Peyer's patch (tissue), 4 donors: ENCODE measurements at regions not wholly inside any gene's neighbourhood (a gene's known extent, or its start where the extent isn't known, plus 50 kb on each side); places are given as distances from the start of the nearest gene placed in this dataset.

ENCODE experiments used
- DNase-seq, 3 donors: peaks; one replicate each; pipeline ENCODE4 v3.0.0-alpha.2; 2017 to 2019
- H3K27ac ChIP-seq, 4 donors: fragments of 200-600 bp; sonication (generic); one replicate each; pipeline ENCODE4 v1.5.1; 2016 to 2019
- H3K27me3 ChIP-seq, 2 donors: fragments of 200-600 bp; sonication (generic); one replicate each; pipeline ENCODE4 v1.5.1; 2019
- H3K36me3 ChIP-seq, 3 donors: fragments of 200-600 bp; sonication (generic); one replicate each; pipeline ENCODE4 v1.5.1; 2016 to 2019
- H3K4me1 ChIP-seq, 4 donors: fragments of 200-600 bp; sonication (generic); one replicate each; pipeline ENCODE4 v1.5.1; 2016 to 2019
- H3K4me3 ChIP-seq, 4 donors: fragments of 200-600 bp; sonication (generic); 1 replicate in 3 of 4; 2 replicates in 1 of 4; pipeline ENCODE4 v1.5.1; 2016 to 2019; ENCODE audit warnings: mild to moderate bottlenecking in 1 of 4
- H3K9me3 ChIP-seq, 4 donors: fragments of 200-600 bp; sonication (generic); one replicate each; pipeline ENCODE4 v1.5.1; 2016 to 2019; ENCODE audit warnings: mild to moderate bottlenecking in 1 of 4
- POLR2A ChIP-seq, 2 donors: fragments of 450-650 bp; IDR thresholded peaks; one replicate each; pipeline ENCODE4 v1.5.1; 2017; ENCODE audit warnings: antibody characterized with exemption in 2 of 2, mild to moderate bottlenecking in 2 of 2, moderate library complexity in 2 of 2
- TF ChIP-seq, protein P1 (sequence below), 6 experiments: fragments of 450-650 bp in 4 of 6; fragments of 200-600 bp in 2 of 6; sonication (generic) in 1 of 6; IDR thresholded peaks; one replicate each; pipeline ENCODE4 v1.5.1; 2017 to 2019; ENCODE audit warnings: antibody characterized with exemption in 6 of 6, mild to moderate bottlenecking in 3 of 6, moderate library complexity in 1 of 6

GRCh38 chr3:163315786-163316185 is 1762.5 kb downstream of the SI start:
- TF ChIP-seq POLR2A (IDR thresholded peaks at IDR 0.05), result no peak
- TF ChIP-seq, protein P1, sequence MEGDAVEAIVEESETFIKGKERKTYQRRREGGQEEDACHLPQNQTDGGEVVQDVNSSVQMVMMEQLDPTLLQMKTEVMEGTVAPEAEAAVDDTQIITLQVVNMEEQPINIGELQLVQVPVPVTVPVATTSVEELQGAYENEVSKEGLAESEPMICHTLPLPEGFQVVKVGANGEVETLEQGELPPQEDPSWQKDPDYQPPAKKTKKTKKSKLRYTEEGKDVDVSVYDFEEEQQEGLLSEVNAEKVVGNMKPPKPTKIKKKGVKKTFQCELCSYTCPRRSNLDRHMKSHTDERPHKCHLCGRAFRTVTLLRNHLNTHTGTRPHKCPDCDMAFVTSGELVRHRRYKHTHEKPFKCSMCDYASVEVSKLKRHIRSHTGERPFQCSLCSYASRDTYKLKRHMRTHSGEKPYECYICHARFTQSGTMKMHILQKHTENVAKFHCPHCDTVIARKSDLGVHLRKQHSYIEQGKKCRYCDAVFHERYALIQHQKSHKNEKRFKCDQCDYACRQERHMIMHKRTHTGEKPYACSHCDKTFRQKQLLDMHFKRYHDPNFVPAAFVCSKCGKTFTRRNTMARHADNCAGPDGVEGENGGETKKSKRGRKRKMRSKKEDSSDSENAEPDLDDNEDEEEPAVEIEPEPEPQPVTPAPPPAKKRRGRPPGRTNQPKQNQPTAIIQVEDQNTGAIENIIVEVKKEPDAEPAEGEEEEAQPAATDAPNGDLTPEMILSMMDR (IDR thresholded peaks at IDR 0.05), result no peak
- H3K4me3 ChIP-seq, result no peak overlapping the region
- no peak overlapping the region for H3K27ac ChIP-seq
- no peaks in the 10 kb centered on the region for H3K4me1 ChIP-seq
- no peaks in the 10 kb centered on the region for H3K36me3 ChIP-seq
- no peak for DNase-seq
- no peaks in the 10 kb centered on the region for H3K9me3 ChIP-seq
- H3K27me3 ChIP-seq, result no peaks in the 10 kb centered on the region

DNA sequence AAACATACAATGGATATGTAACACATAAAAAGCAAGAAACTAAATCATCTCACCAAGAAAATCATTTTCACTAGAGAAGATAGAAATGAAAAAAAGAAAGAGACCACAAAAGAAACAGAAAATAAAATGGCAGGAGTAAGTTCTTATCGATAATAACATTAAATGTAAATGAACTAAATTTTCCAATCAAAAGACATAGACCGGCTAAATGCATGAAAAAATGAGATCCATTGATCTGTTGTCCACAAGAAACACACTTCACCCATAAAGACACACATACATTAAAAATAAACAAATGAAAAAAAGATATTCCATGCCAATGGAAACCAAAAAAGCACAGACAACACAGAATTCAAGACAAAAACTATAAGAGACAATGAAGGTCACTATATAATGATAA is 1771.9 kb downstream of the SI start:
- H3K9me3 ChIP-seq, result no peaks in the 10 kb centered on the region
- no peak overlapping the region for H3K4me3 ChIP-seq

GRCh38 chr3:163273694-163274093 is 1777.1 kb downstream of the OTOL1 start:
- H3K9me3 ChIP-seq, result no peaks in the 10 kb centered on the region
- no peak for TF ChIP-seq POLR2A (IDR thresholded peaks at IDR 0.05)
- TF ChIP-seq, protein P1 (IDR thresholded peaks at IDR 0.05), result no peak
- no peak for DNase-seq
- no peaks in the 10 kb centered on the region for H3K27me3 ChIP-seq
- H3K4me1 ChIP-seq, result no peaks in the 10 kb centered on the region
- H3K36me3 ChIP-seq, result no peaks in the 10 kb centered on the region
- H3K27ac ChIP-seq, result no peak overlapping the region
- H3K4me3 ChIP-seq, result no peak overlapping the region

More for the DNA sequence above, 1771.9 kb downstream of the SI start:
- H3K36me3 ChIP-seq, result no peaks in the 10 kb centered on the region
- no peak overlapping the region for H3K27ac ChIP-seq
- H3K27me3 ChIP-seq, result no peaks in the 10 kb centered on the region
- DNase-seq, result no peak
- no peaks in the 10 kb centered on the region for H3K4me1 ChIP-seq
- TF ChIP-seq, protein P1 (IDR thresholded peaks at IDR 0.05), result no peak

- Histone ChIP-seq H3K27me3 (no peaks in the 10 kb centered on the region), H3K4me1 (no peaks in the 10 kb centered on the region), H3K9me3 (no peaks in the 10 kb centered on the region), H3K36me3 (no peaks in the 10 kb centered on the region), H3K4me3 (no peak overlapping the region), H3K27ac (no peak overlapping the region)
- no peak for DNase-seq
- TF ChIP-seq, protein P1 (IDR thresholded peaks at IDR 0.05), result no peak
- no peak for TF ChIP-seq POLR2A (IDR thresholded peaks at IDR 0.05)
Measured at GRCh38 chr3:163266731-163267130, 1770.1 kb downstream of the OTOL1 start.

- no peaks in the 10 kb centered on the region for H3K4me1 ChIP-seq
- TF ChIP-seq, protein P1 (IDR thresholded peaks at IDR 0.05), result no peak
- no peak for TF ChIP-seq POLR2A (IDR thresholded peaks at IDR 0.05)
- H3K27ac ChIP-seq, result no peak overlapping the region
- no peaks in the 10 kb centered on the region for H3K27me3 ChIP-seq
- H3K4me3 ChIP-seq, result no peak overlapping the region
- no peaks in the 10 kb centered on the region for H3K9me3 ChIP-seq
- H3K36me3 ChIP-seq, result no peaks in the 10 kb centered on the region
- DNase-seq, result no peak
Measured at GRCh38 chr3:163261618-163262017, 1765.0 kb downstream of the OTOL1 start.

GRCh38 chr3:163261056-163261455 is 1764.4 kb downstream of the OTOL1 start:
- no peak for DNase-seq
- H3K27ac ChIP-seq, result no peak overlapping the region
- no peaks in the 10 kb centered on the region for H3K9me3 ChIP-seq
- H3K4me1 ChIP-seq, result no peaks in the 10 kb centered on the region
- TF ChIP-seq, protein P1 (IDR thresholded peaks at IDR 0.05), result no peak
- no peaks in the 10 kb centered on the region for H3K27me3 ChIP-seq
- H3K36me3 ChIP-seq, result no peaks in the 10 kb centered on the region
- no peak overlapping the region for H3K4me3 ChIP-seq
